ENCODE measurements at regions not wholly inside any gene's neighbourhood (a gene's known extent, or its start where the extent isn't known, plus 50 kb on each side); places are given as distances from the start of the nearest gene placed in this dataset.

GRCh38 chr19:30256496-30256850, 115.7 kb upstream of the ZNF536 start:
- TF ChIP-seq ZNF221 (tag by site-specific recombination; IDR thresholded peaks at IDR 0.05; ENCODE audit: borderline replicate concordance) (no peak), MZF1 (tag by site-specific recombination; IDR thresholded peaks at IDR 0.05; ENCODE audit: borderline replicate concordance) (no peak), ZNF398 (tag by site-specific recombination; IDR thresholded peaks at IDR 0.05) (no peak), ZBTB17 (tag by site-specific recombination; IDR thresholded peaks at IDR 0.05) (0 out of 2 replicates have a peak, but pooled peaks have one; percentile 1), ATF2 (tag by site-specific recombination; IDR thresholded peaks at IDR 0.05; ENCODE audit: low read depth) (no peak), ZNF670 (tag by site-specific recombination; IDR thresholded peaks at IDR 0.05; ENCODE audit: low read depth) (no peak), PATZ1 (tag by site-specific recombination; IDR thresholded peaks at IDR 0.05) (no peak), ZFP41 (tag by site-specific recombination; IDR thresholded peaks at IDR 0.05; ENCODE audit: borderline replicate concordance) (no peak), ZIC2 (tag by site-specific recombination; IDR thresholded peaks at IDR 0.05) (no peak), SP2 (tag by site-specific recombination; IDR thresholded peaks at IDR 0.05) (no peak)
- TF ChIP-seq, protein P1, sequence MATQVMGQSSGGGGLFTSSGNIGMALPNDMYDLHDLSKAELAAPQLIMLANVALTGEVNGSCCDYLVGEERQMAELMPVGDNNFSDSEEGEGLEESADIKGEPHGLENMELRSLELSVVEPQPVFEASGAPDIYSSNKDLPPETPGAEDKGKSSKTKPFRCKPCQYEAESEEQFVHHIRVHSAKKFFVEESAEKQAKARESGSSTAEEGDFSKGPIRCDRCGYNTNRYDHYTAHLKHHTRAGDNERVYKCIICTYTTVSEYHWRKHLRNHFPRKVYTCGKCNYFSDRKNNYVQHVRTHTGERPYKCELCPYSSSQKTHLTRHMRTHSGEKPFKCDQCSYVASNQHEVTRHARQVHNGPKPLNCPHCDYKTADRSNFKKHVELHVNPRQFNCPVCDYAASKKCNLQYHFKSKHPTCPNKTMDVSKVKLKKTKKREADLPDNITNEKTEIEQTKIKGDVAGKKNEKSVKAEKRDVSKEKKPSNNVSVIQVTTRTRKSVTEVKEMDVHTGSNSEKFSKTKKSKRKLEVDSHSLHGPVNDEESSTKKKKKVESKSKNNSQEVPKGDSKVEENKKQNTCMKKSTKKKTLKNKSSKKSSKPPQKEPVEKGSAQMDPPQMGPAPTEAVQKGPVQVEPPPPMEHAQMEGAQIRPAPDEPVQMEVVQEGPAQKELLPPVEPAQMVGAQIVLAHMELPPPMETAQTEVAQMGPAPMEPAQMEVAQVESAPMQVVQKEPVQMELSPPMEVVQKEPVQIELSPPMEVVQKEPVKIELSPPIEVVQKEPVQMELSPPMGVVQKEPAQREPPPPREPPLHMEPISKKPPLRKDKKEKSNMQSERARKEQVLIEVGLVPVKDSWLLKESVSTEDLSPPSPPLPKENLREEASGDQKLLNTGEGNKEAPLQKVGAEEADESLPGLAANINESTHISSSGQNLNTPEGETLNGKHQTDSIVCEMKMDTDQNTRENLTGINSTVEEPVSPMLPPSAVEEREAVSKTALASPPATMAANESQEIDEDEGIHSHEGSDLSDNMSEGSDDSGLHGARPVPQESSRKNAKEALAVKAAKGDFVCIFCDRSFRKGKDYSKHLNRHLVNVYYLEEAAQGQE (tag by site-specific recombination; IDR thresholded peaks at IDR 0.05) = no peak
